Esophagus muscularis mucosa (tissue), 4 donors: ENCODE measurements at regions not wholly inside any gene's neighbourhood (a gene's known extent, or its start where the extent isn't known, plus 50 kb on each side); places are given as distances from the start of the nearest gene placed in this dataset.

ENCODE experiments used
- DNase-seq: peaks from one replicate; pipeline ENCODE4 v3.0.0-alpha.2; 2017; ENCODE audit errors: extremely low spot score
- H3K27ac ChIP-seq, 4 donors: fragments of 200-600 bp; sonication (generic); replicated peaks in 1 of 4; 1 replicate in 3 of 4; 2 replicates in 1 of 4; pipeline ENCODE4 v1.5.1; 2016 to 2019; ENCODE audit warnings: mild to moderate bottlenecking in 1 of 4
- H3K27me3 ChIP-seq, 4 donors: fragments of 200-600 bp; sonication (generic); one replicate each; pipeline versions ENCODE4 v1.5.1 to v1.6.0; 2016 to 2019
- H3K36me3 ChIP-seq, 4 donors: fragments of 200-600 bp; sonication (generic); one replicate each; pipeline ENCODE4 v1.5.1; 2016 to 2019
- H3K4me1 ChIP-seq, 4 donors: fragments of 200-600 bp; sonication (generic); one replicate each; pipeline ENCODE4 v1.5.1; 2016 to 2019
- H3K4me3 ChIP-seq, 4 donors: fragments of 200-600 bp; sonication (generic); 1 replicate in 2 of 4; 2 replicates in 2 of 4; pipeline ENCODE4 v1.5.1; 2016 to 2019; ENCODE audit warnings: mild to moderate bottlenecking in 4 of 4, moderate library complexity in 1 of 4
- H3K9me3 ChIP-seq, 4 donors: fragments of 200-600 bp; sonication (generic); 1 replicate in 3 of 4; 2 replicates in 1 of 4; pipeline ENCODE4 v1.5.1; 2016 to 2019
- CTCF ChIP-seq, 3 experiments: fragments of 200-600 bp in 2 of 3; fragments of 450-650 bp in 1 of 3; sonication (generic) in 2 of 3; IDR thresholded peaks; one replicate each; pipeline ENCODE4 v1.5.1; 2017 to 2019; ENCODE audit warnings: antibody characterized with exemption in 3 of 3, mild to moderate bottlenecking in 2 of 3, moderate library complexity in 1 of 3
- EP300 ChIP-seq: sonication (generic); formaldehyde crosslinking; IDR thresholded peaks from one replicate; pipeline ENCODE4 v1.6.1; 2017; ENCODE audit warnings: antibody characterized with exemption
- POLR2A ChIP-seq: fragments of 450-650 bp; IDR thresholded peaks from one replicate; pipeline ENCODE4 v1.6.1; 2017; ENCODE audit warnings: antibody characterized with exemption, moderate library complexity, mild to moderate bottlenecking, low read depth
- POLR2AphosphoS5 ChIP-seq, 2 donors: sonication (generic); formaldehyde crosslinking; IDR thresholded peaks; one replicate each; pipeline ENCODE4 v1.6.1; 2017; ENCODE audit warnings: antibody characterized with exemption in 2 of 2
- WGBS: methylation state at CpG from one replicate; pipeline ENCODE4 v1.1.5; 2018; 5-methylcytosine and 5-hydroxymethylcytosine counted together
- intact Hi-C: fragments of 100-400 bp; cut with DNase I; formaldehyde crosslinking; loops from one replicate; pipeline ENCODE4 v1.15.1; 2023

- Histone ChIP-seq H3K36me3 (no peaks in the 10 kb centered on the region), H3K27me3 (no peaks in the 10 kb centered on the region), H3K4me1 (peaks cover 24 to 60% (median 45%) of the 10 kb centered on the region in 4 donors), H3K9me3 (no peaks in the 10 kb centered on the region), H3K4me3 (peak overlapping the region; percentile 83 to 97 (median 88)), H3K27ac (peak overlapping the region; percentile 90 to 95 (median 92))
- DNase-seq: peak; percentile 93
- TF ChIP-seq EP300 (no peak), POLR2AphosphoS5 (IDR thresholded peaks at IDR 0.05) (peak; percentile 33 to 83), POLR2A (no peak), CTCF (IDR thresholded peaks at IDR 0.05) (peak in 2 of 3 experiments; percentile 9 to 16)
- 0% methylated on average over 10 of the region's 94 CpGs for WGBS
- intact Hi-C loops: loop anchor here (5.0 to 10.0 kb wide), 2 partner anchors 77 to 85 kb away; partner anchors contain the start of gene RNF38
Measured at GRCh38 chr9:36487482-36488388, 85.0 kb upstream of the MELK start.

GRCh38 chr9:36486933-36487481, 85.7 kb upstream of the MELK start:
- 0% methylated on average over 14 of the region's 63 CpGs for WGBS
- peak overlapping the region; percentile 83 to 97 (median 88) for H3K4me3 ChIP-seq
- intact Hi-C loops: loop anchor here (5.0 to 10.0 kb wide), 2 partner anchors 78 to 85 kb away; partner anchors contain the start of gene RNF38
- H3K9me3 ChIP-seq: no peaks in the 10 kb centered on the region
- peaks cover 24 to 62% (median 49%) of the 10 kb centered on the region in 4 donors for H3K4me1 ChIP-seq
- no peak for DNase-seq
- H3K36me3 ChIP-seq: no peaks in the 10 kb centered on the region
- no peaks in the 10 kb centered on the region for H3K27me3 ChIP-seq
- peak overlapping the region; percentile 86 to 94 (median 90) for H3K27ac ChIP-seq
- TF ChIP-seq POLR2A (no peak), POLR2AphosphoS5 (IDR thresholded peaks at IDR 0.05) (no peak), CTCF (IDR thresholded peaks at IDR 0.05) (no peak), EP300 (no peak)

- Histone ChIP-seq H3K4me3 (peak overlapping the region; percentile 83 to 97 (median 88)), H3K27me3 (no peaks in the 10 kb centered on the region), H3K9me3 (no peaks in the 10 kb centered on the region), H3K27ac (peak overlapping the region; percentile 86 to 94 (median 90)), H3K36me3 (no peaks in the 10 kb centered on the region), H3K4me1 (peaks cover 28 to 67% (median 52%) of the 10 kb centered on the region in 4 donors)
- 2% methylated on average over 9 of the region's 24 CpGs for WGBS
- intact Hi-C loops: loop anchor here (5.0 to 10.0 kb wide), 2 partner anchors 78 to 84 kb away; partner anchors contain the start of gene RNF38
- TF ChIP-seq POLR2A (no peak), EP300 (no peak), CTCF (IDR thresholded peaks at IDR 0.05) (no peak), POLR2AphosphoS5 (IDR thresholded peaks at IDR 0.05) (no peak)
- no peak for DNase-seq
Measured at GRCh38 chr9:36486329-36486932, 86.3 kb upstream of the MELK start.

- no peak for TF ChIP-seq EP300
- TF ChIP-seq CTCF (IDR thresholded peaks at IDR 0.05): no peak
- no peak for TF ChIP-seq POLR2A
- TF ChIP-seq POLR2AphosphoS5 (IDR thresholded peaks at IDR 0.05): no peak
- Histone ChIP-seq H3K27ac (peak overlapping the region; percentile 86 to 94 (median 90)), H3K9me3 (no peaks in the 10 kb centered on the region), H3K27me3 (no peaks in the 10 kb centered on the region), H3K4me1 (peaks cover 30 to 72% (median 55%) of the 10 kb centered on the region in 4 donors), H3K4me3 (peak overlapping the region; percentile 83 to 97 (median 88)), H3K36me3 (no peaks in the 10 kb centered on the region)
- DNase-seq: no peak
- 12% methylated on average over 11 of the region's 11 CpGs for WGBS
- intact Hi-C loops: loop anchor here (5.0 to 10.0 kb wide), 2 partner anchors 79 to 83 kb away; partner anchors contain the start of gene RNF38
Measured at GRCh38 chr9:36485647-36486328, 85.7 kb upstream of the RNF38 start.
